ENCODE measurements at regions not wholly inside any gene's neighbourhood (a gene's known extent, or its start where the extent isn't known, plus 50 kb on each side); places are given as distances from the start of the nearest gene placed in this dataset.

GRCh38 chr14:36373982-36374673 lies 53.7 kb upstream of the MBIP start:
- no peak for TF ChIP-seq PHF21A (IDR thresholded peaks at IDR 0.05; ENCODE audit: borderline replicate concordance, low read depth)
- TF ChIP-seq TAF7 (tag; IDR thresholded peaks at IDR 0.05) = no peak
- no peak for TF ChIP-seq FOS (IDR thresholded peaks at IDR 0.05; ENCODE audit: extremely low read depth, insufficient read length)
- no peak for TF ChIP-seq ATF2 (CRISPR knock-in tag; IDR thresholded peaks at IDR 0.05)
- TF ChIP-seq PREB (CRISPR knock-in tag; IDR thresholded peaks at IDR 0.05) = no peak
- no peak for TF ChIP-seq KDM4B (IDR thresholded peaks at IDR 0.05; ENCODE audit: borderline replicate concordance in 2 of 2, low read depth in 1 of 2)
- TF ChIP-seq ZNF75A (CRISPR knock-in tag; IDR thresholded peaks at IDR 0.05) = no peak
- no peak for TF ChIP-seq EHMT2 (IDR thresholded peaks at IDR 0.05)
- peak; percentile 74 to 86 (median 80) for TF ChIP-seq CTCF (IDR thresholded peaks at IDR 0.05 in 2 of 3, conservative IDR thresholded peaks at IDR 0.05 in 1 of 3; ENCODE audit: insufficient read depth in 2 of 3, low read depth in 1 of 3, low read length in 3 of 3)
- TF ChIP-seq REST (IDR thresholded peaks at IDR 0.05; ENCODE audit: borderline replicate concordance) = peak; percentile 84
- no peak for TF ChIP-seq REST (CRISPR knock-in tag; IDR thresholded peaks at IDR 0.05; ENCODE audit: low read depth)
- TF ChIP-seq ATF6 (CRISPR knock-in tag; IDR thresholded peaks at IDR 0.05) = no peak
- no peak for TF ChIP-seq ETV5 (CRISPR knock-in tag; IDR thresholded peaks at IDR 0.05; ENCODE audit: low read depth)
